HG03442 (cell line): ENCODE measurements at regions not wholly inside any gene's neighbourhood (a gene's known extent, or its start where the extent isn't known, plus 50 kb on each side); places are given as distances from the start of the nearest gene placed in this dataset.
"Not testable (repeated sequence)": the region's sequence is repeated elsewhere in the genome, so short reads cannot be mapped to it uniquely, and the experiment has no call there.

Experiments
- ATAC-seq: cut with Tn5 transposase; IDR thresholded peaks from one replicate; pipeline ENCODE4 v1.9.1; 2021; ENCODE audit warnings: mild to moderate bottlenecking, moderate library complexity; ENCODE audit not compliant: unreplicated experiment

- ATAC-seq, result no peak
Measured at GRCh38 chr4:63308697-63309096, 1100.6 kb downstream of the TECRL start.

- no peak for ATAC-seq
Measured at GRCh38 chr4:63302792-63303191, 1106.5 kb downstream of the TECRL start.

GRCh38 chr4:63302078-63302477, 1107.2 kb downstream of the TECRL start:
- ATAC-seq, result no peak

- ATAC-seq, result no peak
Measured at GRCh38 chr4:63296773-63297172, 1112.5 kb downstream of the TECRL start.

GRCh38 chr4:63275491-63275890, 1133.8 kb downstream of the TECRL start:
- ATAC-seq, result no peak

- ATAC-seq, result no peak
Measured at GRCh38 chr4:63269156-63269555, 1140.1 kb downstream of the TECRL start.

GRCh38 chr4:63233671-63234070, 1175.6 kb downstream of the TECRL start:
- no peak for ATAC-seq

GRCh38 chr4:63232058-63232457, 1177.2 kb downstream of the TECRL start:
- ATAC-seq, result no peak

GRCh38 chr4:63226229-63226628, 1183.0 kb downstream of the TECRL start:
- no peak for ATAC-seq

- no peak for ATAC-seq
Measured at GRCh38 chr4:63222466-63222865, 1186.8 kb downstream of the TECRL start.

- ATAC-seq, result no peak
Measured at GRCh38 chr4:63221477-63221876, 1187.8 kb downstream of the TECRL start.

GRCh38 chr4:63218856-63219255, 1190.4 kb downstream of the TECRL start:
- no peak for ATAC-seq

- no peak for ATAC-seq
Measured at GRCh38 chr4:63214076-63214475, 1195.2 kb downstream of the TECRL start.

GRCh38 chr4:63211776-63212479, 1197.3 kb downstream of the TECRL start:
- no peak for ATAC-seq

- no peak for ATAC-seq
Measured at GRCh38 chr4:63211375-63211774, 1197.9 kb downstream of the TECRL start.

- not testable (repeated sequence) for ATAC-seq
Measured at GRCh38 chr4:63193029-63193428, 1216.2 kb downstream of the TECRL start.

GRCh38 chr4:63171341-63171740, 1237.9 kb downstream of the TECRL start:
- no peak for ATAC-seq

GRCh38 chr4:63170923-63171322, 1238.3 kb downstream of the TECRL start:
- ATAC-seq, result no peak

GRCh38 chr4:63169836-63170235, 1239.4 kb downstream of the TECRL start:
- no peak for ATAC-seq

- no peak for ATAC-seq
Measured at GRCh38 chr4:63155561-63155960, 1253.7 kb downstream of the TECRL start.

GRCh38 chr4:63123441-63123840, 1285.8 kb downstream of the TECRL start:
- no peak for ATAC-seq

GRCh38 chr4:63122955-63123354, 1286.3 kb downstream of the TECRL start:
- no peak for ATAC-seq

GRCh38 chr4:63106600-63106999, 1302.7 kb downstream of the TECRL start:
- no peak for ATAC-seq
